ENCODE measurements at regions not wholly inside any gene's neighbourhood (a gene's known extent, or its start where the extent isn't known, plus 50 kb on each side); places are given as distances from the start of the nearest gene placed in this dataset.

- no peak for DNase-seq (ENCODE audit: low spot score in 2 of 2)
- H3K4me1 Mint-ChIP-seq = no peaks in the 10 kb centered on the region
- H3K27ac Mint-ChIP-seq = no peak overlapping the region
- no peaks in the 10 kb centered on the region for H3K27me3 Mint-ChIP-seq
- ATAC-seq (ENCODE audit: low read depth) = no peak
- H3K4me3 Mint-ChIP-seq = no peak overlapping the region
- peaks cover 1% of the 10 kb centered on the region for H3K9me3 Mint-ChIP-seq
- H3K36me3 Mint-ChIP-seq = no peaks in the 10 kb centered on the region
These were observed 868.6 kb downstream of the LRFN5 start for GRCh38 chr14:42475289-42475688.

- H3K27ac Mint-ChIP-seq = no peak overlapping the region
- H3K4me1 Mint-ChIP-seq = no peaks in the 10 kb centered on the region
- H3K4me3 Mint-ChIP-seq = no peak overlapping the region
- ATAC-seq (ENCODE audit: low read depth) (no peak), DNase-seq (ENCODE audit: low spot score in 2 of 2) (no peak)
- H3K27me3 Mint-ChIP-seq = no peaks in the 10 kb centered on the region
- H3K9me3 Mint-ChIP-seq = peaks cover 1% of the 10 kb centered on the region
- H3K36me3 Mint-ChIP-seq = no peaks in the 10 kb centered on the region
These were observed 863.7 kb downstream of the LRFN5 start for GRCh38 chr14:42470427-42470719.

- no peaks in the 10 kb centered on the region for H3K4me1 Mint-ChIP-seq
- no peak for DNase-seq (ENCODE audit: low spot score in 2 of 2)
- no peak for ATAC-seq (ENCODE audit: low read depth)
- peaks cover 1% of the 10 kb centered on the region for H3K9me3 Mint-ChIP-seq
- no peak overlapping the region for H3K4me3 Mint-ChIP-seq
- no peaks in the 10 kb centered on the region for H3K36me3 Mint-ChIP-seq
- no peaks in the 10 kb centered on the region for H3K27me3 Mint-ChIP-seq
- no peak overlapping the region for H3K27ac Mint-ChIP-seq
These were observed 863.2 kb downstream of the LRFN5 start for GRCh38 chr14:42469637-42470426.

GRCh38 chr14:42460673-42461072, 854.0 kb downstream of the LRFN5 start:
- Mint-ChIP-seq H3K27me3 (no peaks in the 10 kb centered on the region), H3K4me3 (no peak overlapping the region), H3K9me3 (no peaks in the 10 kb centered on the region), H3K27ac (no peak overlapping the region), H3K36me3 (no peaks in the 10 kb centered on the region), H3K4me1 (no peaks in the 10 kb centered on the region)
- ATAC-seq (ENCODE audit: low read depth) = no peak
- DNase-seq (ENCODE audit: low spot score in 2 of 2) = no peak

- DNase-seq (ENCODE audit: low spot score in 2 of 2) (no peak), ATAC-seq (ENCODE audit: low read depth) (no peak)
- no peaks in the 10 kb centered on the region for H3K9me3 Mint-ChIP-seq
- no peak overlapping the region for H3K4me3 Mint-ChIP-seq
- H3K27me3 Mint-ChIP-seq = no peaks in the 10 kb centered on the region
- no peaks in the 10 kb centered on the region for H3K4me1 Mint-ChIP-seq
- no peaks in the 10 kb centered on the region for H3K36me3 Mint-ChIP-seq
- H3K27ac Mint-ChIP-seq = no peak overlapping the region
These were observed 852.6 kb downstream of the LRFN5 start for GRCh38 chr14:42459171-42459685.

GRCh38 chr14:42441615-42442014, 834.9 kb downstream of the LRFN5 start:
- Mint-ChIP-seq H3K27me3 (no peaks in the 10 kb centered on the region), H3K27ac (no peak overlapping the region), H3K4me1 (peaks cover 4% of the 10 kb centered on the region), H3K9me3 (peaks cover 2% of the 10 kb centered on the region), H3K4me3 (no peak overlapping the region), H3K36me3 (no peaks in the 10 kb centered on the region)
- no peak for ATAC-seq (ENCODE audit: low read depth)
- no peak for DNase-seq (ENCODE audit: low spot score in 2 of 2)

- DNase-seq (ENCODE audit: low spot score in 2 of 2) = no peak
- ATAC-seq (ENCODE audit: low read depth) = peak; percentile 67
- Mint-ChIP-seq H3K4me3 (no peak overlapping the region), H3K9me3 (peaks cover 2% of the 10 kb centered on the region), H3K27me3 (no peaks in the 10 kb centered on the region), H3K27ac (peak overlapping the region; percentile 79), H3K36me3 (no peaks in the 10 kb centered on the region), H3K4me1 (peaks cover 4% of the 10 kb centered on the region)
These were observed 831.1 kb downstream of the LRFN5 start for GRCh38 chr14:42437809-42438208.

- peak overlapping the region; percentile 62 for H3K27ac Mint-ChIP-seq
- DNase-seq (ENCODE audit: low spot score in 2 of 2) = no peak
These were observed 822.7 kb downstream of the LRFN5 start for GRCh38 chr14:42429401-42429800.

GRCh38 chr14:42428996-42429395, 822.3 kb downstream of the LRFN5 start:
- no peaks in the 10 kb centered on the region for H3K36me3 Mint-ChIP-seq
- ATAC-seq (ENCODE audit: low read depth) (peak; percentile 93), DNase-seq (ENCODE audit: low spot score in 2 of 2) (peak in 1 of 2 donors; percentile 11)
- peak overlapping the region; percentile 62 for H3K27ac Mint-ChIP-seq
- H3K27me3 Mint-ChIP-seq = no peaks in the 10 kb centered on the region
- peaks cover 4% of the 10 kb centered on the region for H3K9me3 Mint-ChIP-seq
- peaks cover 11% of the 10 kb centered on the region for H3K4me1 Mint-ChIP-seq
- H3K4me3 Mint-ChIP-seq = no peak overlapping the region

More at GRCh38 chr14:42429401-42429800, 822.7 kb downstream of the LRFN5 start:
- Mint-ChIP-seq H3K9me3 (peaks cover 4% of the 10 kb centered on the region), H3K36me3 (no peaks in the 10 kb centered on the region), H3K4me1 (peaks cover 11% of the 10 kb centered on the region), H3K4me3 (no peak overlapping the region), H3K27me3 (no peaks in the 10 kb centered on the region)
- ATAC-seq (ENCODE audit: low read depth) = no peak

- H3K4me1 Mint-ChIP-seq = peaks cover 9% of the 10 kb centered on the region
- H3K36me3 Mint-ChIP-seq = no peaks in the 10 kb centered on the region
- H3K27ac Mint-ChIP-seq = no peak overlapping the region
These were observed 817.8 kb downstream of the LRFN5 start for GRCh38 chr14:42424501-42424900.

GRCh38 chr14:42421377-42422078, 814.9 kb downstream of the LRFN5 start:
- ATAC-seq (ENCODE audit: low read depth) (no peak), DNase-seq (ENCODE audit: low spot score in 2 of 2) (no peak)
- no peaks in the 10 kb centered on the region for H3K36me3 Mint-ChIP-seq
- no peaks in the 10 kb centered on the region for H3K9me3 Mint-ChIP-seq
- H3K27me3 Mint-ChIP-seq = no peaks in the 10 kb centered on the region
- H3K27ac Mint-ChIP-seq = no peak overlapping the region
- H3K4me3 Mint-ChIP-seq = no peak overlapping the region
- no peaks in the 10 kb centered on the region for H3K4me1 Mint-ChIP-seq

More at GRCh38 chr14:42424501-42424900, 817.8 kb downstream of the LRFN5 start:
- no peaks in the 10 kb centered on the region for H3K27me3 Mint-ChIP-seq
- ATAC-seq (ENCODE audit: low read depth) = no peak
- DNase-seq (ENCODE audit: low spot score in 2 of 2) = no peak
- H3K4me3 Mint-ChIP-seq = no peak overlapping the region
- H3K9me3 Mint-ChIP-seq = no peaks in the 10 kb centered on the region

GRCh38 chr14:42420071-42420470, 813.4 kb downstream of the LRFN5 start:
- no peaks in the 10 kb centered on the region for H3K27me3 Mint-ChIP-seq
- H3K9me3 Mint-ChIP-seq = no peaks in the 10 kb centered on the region
- DNase-seq (ENCODE audit: low spot score in 2 of 2) (no peak), ATAC-seq (ENCODE audit: low read depth) (no peak)
- no peaks in the 10 kb centered on the region for H3K4me1 Mint-ChIP-seq
- H3K36me3 Mint-ChIP-seq = no peaks in the 10 kb centered on the region
- no peak overlapping the region for H3K4me3 Mint-ChIP-seq
- no peak overlapping the region for H3K27ac Mint-ChIP-seq

- H3K9me3 Mint-ChIP-seq = no peaks in the 10 kb centered on the region
- H3K36me3 Mint-ChIP-seq = no peaks in the 10 kb centered on the region
- H3K27me3 Mint-ChIP-seq = no peaks in the 10 kb centered on the region
- H3K4me3 Mint-ChIP-seq = no peak overlapping the region
- H3K4me1 Mint-ChIP-seq = no peaks in the 10 kb centered on the region
- ATAC-seq (ENCODE audit: low read depth) (no peak), DNase-seq (ENCODE audit: low spot score in 2 of 2) (no peak)
- H3K27ac Mint-ChIP-seq = no peak overlapping the region
These were observed 800.5 kb downstream of the LRFN5 start for GRCh38 chr14:42407153-42407552.

- Mint-ChIP-seq H3K4me1 (peaks cover 5% of the 10 kb centered on the region), H3K27ac (no peak overlapping the region), H3K36me3 (no peaks in the 10 kb centered on the region), H3K27me3 (no peaks in the 10 kb centered on the region), H3K4me3 (no peak overlapping the region), H3K9me3 (no peaks in the 10 kb centered on the region)
- DNase-seq (ENCODE audit: low spot score in 2 of 2) (no peak), ATAC-seq (ENCODE audit: low read depth) (no peak)
These were observed 784.6 kb downstream of the LRFN5 start for GRCh38 chr14:42391146-42391834.

Data from memory B cell (primary cell).